Activated naive CD4-positive, alpha-beta T cell treated with anti-CD3 and anti-CD28 coated beads, Interleukin-2, amount 50 U/mL, for 72 hours (primary cell): ENCODE measurements at regions not wholly inside any gene's neighbourhood (a gene's known extent, or its start where the extent isn't known, plus 50 kb on each side); places are given as distances from the start of the nearest gene placed in this dataset.
"Not testable (repeated sequence)": the region's sequence is repeated elsewhere in the genome, so short reads cannot be mapped to it uniquely, and the experiment has no call there.

Experiments
- ATAC-seq, 2 donors: fragments of 150-1000 bp; cut with Tn5 transposase; 2 replicates each; pipeline ENCODE4 v1.10.0; 2021; ENCODE audit warnings: mild to moderate bottlenecking in 2 of 2, moderate library complexity in 2 of 2
- DNase-seq, 2 donors: peaks; one replicate each; pipeline ENCODE4 v3.0.0; 2021 to 2022; ENCODE audit warnings: low spot score in 2 of 2
- H3K27ac Mint-ChIP-seq, 2 donors: one replicate each; pipeline ENCODE4 v1.8.0; 2022; ENCODE audit warnings: mild to moderate bottlenecking in 2 of 2, mixed read lengths in 2 of 2
- H3K36me3 Mint-ChIP-seq, 2 donors: one replicate each; pipeline ENCODE4 v1.8.0; 2022; ENCODE audit warnings: mixed read lengths in 2 of 2
- H3K9me3 Mint-ChIP-seq, 2 donors: one replicate each; pipeline ENCODE4 v1.8.0; 2022; ENCODE audit warnings: mixed read lengths in 2 of 2

GRCh38 chr7:94183289-94183749 lies 179.2 kb upstream of the BET1 start:
- H3K27ac Mint-ChIP-seq, result no peak overlapping the region
- no peak for DNase-seq
- no peak for ATAC-seq
- no peaks in the 10 kb centered on the region for H3K36me3 Mint-ChIP-seq
- peaks cover 0 to 5% of the 10 kb centered on the region in 2 donors for H3K9me3 Mint-ChIP-seq

- H3K27ac Mint-ChIP-seq, result no peak overlapping the region
- DNase-seq (no peak), ATAC-seq (no peak)
- H3K9me3 Mint-ChIP-seq, result peaks cover 0 to 5% of the 10 kb centered on the region in 2 donors
- no peaks in the 10 kb centered on the region for H3K36me3 Mint-ChIP-seq
Observed at GRCh38 chr7:94183891-94184290, 179.7 kb upstream of the BET1 start.

GRCh38 chr7:94188350-94188749 lies 184.2 kb upstream of the BET1 start:
- no peak overlapping the region for H3K27ac Mint-ChIP-seq
- H3K36me3 Mint-ChIP-seq, result no peaks in the 10 kb centered on the region
- ATAC-seq, result no peak
- no peak for DNase-seq
- H3K9me3 Mint-ChIP-seq, result peaks cover 0 to 5% of the 10 kb centered on the region in 2 donors

- Mint-ChIP-seq H3K36me3 (no peaks in the 10 kb centered on the region), H3K9me3 (peaks cover 0 to 5% of the 10 kb centered on the region in 2 donors), H3K27ac (no peak overlapping the region)
- DNase-seq, result no peak
- ATAC-seq, result no peak
Observed at GRCh38 chr7:94190599-94191061, 186.5 kb upstream of the BET1 start.

GRCh38 chr7:94194426-94194825 lies 190.3 kb upstream of the BET1 start:
- not testable (repeated sequence) for ATAC-seq, DNase-seq, H3K9me3 Mint-ChIP-seq, H3K36me3 Mint-ChIP-seq, H3K27ac Mint-ChIP-seq

- Mint-ChIP-seq H3K27ac (no peak overlapping the region), H3K9me3 (peaks cover 3% of the 10 kb centered on the region in 2 donors)
Observed at GRCh38 chr7:94195201-94195600, 191.0 kb upstream of the BET1 start.

GRCh38 chr7:94195813-94196212 lies 191.7 kb upstream of the BET1 start:
- DNase-seq, result no peak
- Mint-ChIP-seq H3K9me3 (peaks cover 3% of the 10 kb centered on the region in 2 donors), H3K36me3 (no peaks in the 10 kb centered on the region), H3K27ac (no peak overlapping the region)
- no peak for ATAC-seq

More at GRCh38 chr7:94195201-94195600, 191.0 kb upstream of the BET1 start:
- ATAC-seq (no peak), DNase-seq (no peak)
- no peaks in the 10 kb centered on the region for H3K36me3 Mint-ChIP-seq

- no peak overlapping the region for H3K27ac Mint-ChIP-seq
- H3K9me3 Mint-ChIP-seq, result peaks cover 0 to 4% of the 10 kb centered on the region in 2 donors
- DNase-seq (no peak), ATAC-seq (no peak)
- H3K36me3 Mint-ChIP-seq, result no peaks in the 10 kb centered on the region
Observed at GRCh38 chr7:94205529-94205928, 189.2 kb upstream of the COL1A2 start.

- no peaks in the 10 kb centered on the region for H3K36me3 Mint-ChIP-seq
- ATAC-seq, result no peak
- no peak for DNase-seq
- no peak overlapping the region for H3K27ac Mint-ChIP-seq
- H3K9me3 Mint-ChIP-seq, result peaks cover 0 to 4% of the 10 kb centered on the region in 2 donors
Observed at GRCh38 chr7:94206295-94206694, 188.4 kb upstream of the COL1A2 start.

GRCh38 chr7:94212160-94212559 lies 182.5 kb upstream of the COL1A2 start:
- DNase-seq (no peak), ATAC-seq (no peak)
- H3K9me3 Mint-ChIP-seq, result peaks cover 0 to 4% of the 10 kb centered on the region in 2 donors
- H3K36me3 Mint-ChIP-seq, result no peaks in the 10 kb centered on the region
- H3K27ac Mint-ChIP-seq, result no peak overlapping the region

GRCh38 chr7:94216944-94217461 lies 177.7 kb upstream of the COL1A2 start:
- DNase-seq (no peak), ATAC-seq (no peak)
- Mint-ChIP-seq H3K27ac (no peak overlapping the region), H3K36me3 (no peaks in the 10 kb centered on the region), H3K9me3 (peaks cover 3 to 4% of the 10 kb centered on the region in 2 donors)

- peaks cover 3 to 4% of the 10 kb centered on the region in 2 donors for H3K9me3 Mint-ChIP-seq
Observed at GRCh38 chr7:94217766-94218165, 176.9 kb upstream of the COL1A2 start.

GRCh38 chr7:94222516-94222915 lies 172.2 kb upstream of the COL1A2 start:
- ATAC-seq, result no peak

More at GRCh38 chr7:94217766-94218165, 176.9 kb upstream of the COL1A2 start:
- Mint-ChIP-seq H3K36me3 (no peaks in the 10 kb centered on the region), H3K27ac (no peak overlapping the region)
- ATAC-seq (no peak), DNase-seq (no peak)

GRCh38 chr7:94223375-94224084 lies 171.2 kb upstream of the COL1A2 start:
- no peak for DNase-seq
- ATAC-seq, result no peak
- Mint-ChIP-seq H3K9me3 (peaks cover 0 to 4% of the 10 kb centered on the region in 2 donors), H3K36me3 (no peaks in the 10 kb centered on the region), H3K27ac (no peak overlapping the region)

More at GRCh38 chr7:94222516-94222915, 172.2 kb upstream of the COL1A2 start:
- no peak overlapping the region for H3K27ac Mint-ChIP-seq
- no peak for DNase-seq
- H3K9me3 Mint-ChIP-seq, result peaks cover 3 to 4% of the 10 kb centered on the region in 2 donors
- H3K36me3 Mint-ChIP-seq, result no peaks in the 10 kb centered on the region

GRCh38 chr7:94228223-94228622 lies 166.5 kb upstream of the COL1A2 start:
- DNase-seq (no peak), ATAC-seq (no peak)
- H3K36me3 Mint-ChIP-seq, result no peaks in the 10 kb centered on the region
- H3K9me3 Mint-ChIP-seq, result no peaks in the 10 kb centered on the region
- H3K27ac Mint-ChIP-seq, result no peak overlapping the region

- no peaks in the 10 kb centered on the region for H3K36me3 Mint-ChIP-seq
- no peaks in the 10 kb centered on the region for H3K9me3 Mint-ChIP-seq
- no peak for ATAC-seq
- DNase-seq, result no peak
- H3K27ac Mint-ChIP-seq, result no peak overlapping the region
Observed at GRCh38 chr7:94228678-94229077, 166.0 kb upstream of the COL1A2 start.

GRCh38 chr7:94231305-94231704 lies 163.4 kb upstream of the COL1A2 start:
- ATAC-seq (no peak), DNase-seq (no peak)
- no peaks in the 10 kb centered on the region for H3K36me3 Mint-ChIP-seq
- no peak overlapping the region for H3K27ac Mint-ChIP-seq
- H3K9me3 Mint-ChIP-seq, result no peaks in the 10 kb centered on the region

- Mint-ChIP-seq H3K9me3 (no peaks in the 10 kb centered on the region), H3K27ac (no peak overlapping the region), H3K36me3 (no peaks in the 10 kb centered on the region)
- DNase-seq (no peak), ATAC-seq (no peak)
Observed at GRCh38 chr7:94236960-94237359, 157.7 kb upstream of the COL1A2 start.
